ENCODE measurements at regions not wholly inside any gene's neighbourhood (a gene's known extent, or its start where the extent isn't known, plus 50 kb on each side); places are given as distances from the start of the nearest gene placed in this dataset.
"Not testable (repeated sequence)": the region's sequence is repeated elsewhere in the genome, so short reads cannot be mapped to it uniquely, and the experiment has no call there.

DNA sequence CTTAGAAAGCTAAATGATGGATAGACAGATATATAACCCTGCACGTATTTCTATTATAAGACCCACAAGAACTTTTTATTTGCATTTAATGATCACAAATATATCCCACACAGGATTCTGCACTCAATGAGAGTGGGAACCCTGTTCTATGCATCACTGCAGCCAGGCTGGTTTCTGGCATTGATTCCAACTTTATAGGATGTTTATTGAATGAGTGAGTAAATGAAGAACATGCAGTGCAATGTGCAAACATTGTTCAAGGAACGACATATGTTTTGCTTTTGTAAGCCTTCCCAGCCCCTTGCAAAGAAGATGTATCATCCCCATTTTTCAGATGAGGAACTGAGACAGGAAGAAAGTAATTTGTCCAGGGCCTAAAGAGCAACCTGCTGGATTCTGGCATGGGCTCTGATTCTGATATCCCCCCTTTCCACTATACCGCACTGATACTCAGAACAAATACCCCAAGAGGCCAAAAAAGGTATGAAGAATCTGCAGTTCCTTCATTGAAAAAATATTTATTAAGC lies 246.3 kb downstream of the LACC1 start:
- DNase-seq (ENCODE audit: low read depth) = no peak

GRCh38 chr13:44128552-44129001 lies 245.0 kb upstream of the SERP2 start:
- no peak for DNase-seq (ENCODE audit: low read depth)

- DNase-seq (ENCODE audit: low read depth) = no peak
These were observed 244.2 kb upstream of the SERP2 start for GRCh38 chr13:44129418-44129817.

- DNase-seq (ENCODE audit: low read depth) = no peak
These were observed 242.5 kb upstream of the SERP2 start for GRCh38 chr13:44131069-44131614.

- peak; percentile 54 for DNase-seq (ENCODE audit: low read depth)
These were observed 240.9 kb upstream of the SERP2 start for GRCh38 chr13:44132710-44133109.

DNA sequence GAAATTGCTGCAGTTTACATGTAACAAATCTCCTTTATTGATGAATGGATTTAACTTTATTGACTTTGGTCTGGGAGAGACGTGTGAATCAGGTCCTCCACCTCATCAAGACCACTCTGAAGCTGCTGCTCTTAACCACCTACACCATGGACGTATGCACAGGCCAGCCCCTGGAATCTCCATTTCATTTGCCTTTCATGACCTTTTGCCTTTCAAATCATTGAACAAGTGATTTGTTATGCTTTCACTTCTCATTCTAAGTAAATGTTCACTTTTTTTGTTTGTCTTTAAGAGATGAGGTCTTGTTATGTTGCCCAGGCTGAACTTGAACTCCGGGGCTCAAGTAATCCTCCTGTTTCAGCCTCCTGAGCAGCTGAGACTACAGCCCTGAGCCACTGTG lies 240.0 kb upstream of the SERP2 start:
- DNase-seq (ENCODE audit: low read depth) = no peak

DNA sequence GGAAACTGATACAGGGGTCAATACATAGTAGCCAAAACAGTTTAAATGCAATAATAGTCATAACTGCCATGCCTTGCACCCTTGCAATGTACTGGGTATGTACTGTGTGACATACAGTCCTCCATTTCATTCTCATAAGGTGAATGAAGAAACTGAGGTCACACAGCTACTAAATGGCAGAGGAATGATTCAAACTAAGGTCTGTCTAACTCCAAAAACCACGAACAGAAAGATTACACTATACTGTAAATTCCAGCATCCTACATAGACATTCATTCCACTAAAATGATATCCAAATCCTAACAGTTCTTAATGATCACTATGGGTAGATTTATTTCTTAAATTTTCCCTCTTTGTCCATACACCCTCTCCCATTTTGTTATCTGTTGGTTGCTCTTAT lies 238.1 kb upstream of the SERP2 start:
- no peak for DNase-seq (ENCODE audit: low read depth)

GRCh38 chr13:44136696-44137268 lies 236.8 kb upstream of the SERP2 start:
- no peak for DNase-seq (ENCODE audit: low read depth)

GRCh38 chr13:44137466-44137865 lies 236.2 kb upstream of the SERP2 start:
- DNase-seq (ENCODE audit: low read depth) = no peak

DNA sequence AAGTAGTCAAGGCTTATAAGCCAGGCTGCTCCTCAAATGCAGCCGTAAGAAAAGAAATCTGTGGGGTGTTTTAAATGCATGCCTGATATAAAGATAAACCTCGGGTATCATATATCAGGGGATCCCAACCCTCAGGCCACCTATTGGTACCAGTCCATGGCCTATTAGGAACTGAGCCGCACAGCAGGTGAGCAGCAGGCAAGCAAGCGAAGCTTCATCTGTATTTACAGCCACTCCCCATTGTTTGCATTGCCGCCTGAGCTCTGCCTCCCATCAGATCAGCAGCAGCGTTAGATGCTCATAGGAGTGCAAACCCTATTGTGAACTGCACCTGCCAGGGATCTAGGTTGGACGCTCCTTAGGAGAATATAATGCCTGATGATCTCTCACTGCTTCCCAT lies 233.5 kb upstream of the SERP2 start:
- DNase-seq (ENCODE audit: low read depth) = no peak

DNA sequence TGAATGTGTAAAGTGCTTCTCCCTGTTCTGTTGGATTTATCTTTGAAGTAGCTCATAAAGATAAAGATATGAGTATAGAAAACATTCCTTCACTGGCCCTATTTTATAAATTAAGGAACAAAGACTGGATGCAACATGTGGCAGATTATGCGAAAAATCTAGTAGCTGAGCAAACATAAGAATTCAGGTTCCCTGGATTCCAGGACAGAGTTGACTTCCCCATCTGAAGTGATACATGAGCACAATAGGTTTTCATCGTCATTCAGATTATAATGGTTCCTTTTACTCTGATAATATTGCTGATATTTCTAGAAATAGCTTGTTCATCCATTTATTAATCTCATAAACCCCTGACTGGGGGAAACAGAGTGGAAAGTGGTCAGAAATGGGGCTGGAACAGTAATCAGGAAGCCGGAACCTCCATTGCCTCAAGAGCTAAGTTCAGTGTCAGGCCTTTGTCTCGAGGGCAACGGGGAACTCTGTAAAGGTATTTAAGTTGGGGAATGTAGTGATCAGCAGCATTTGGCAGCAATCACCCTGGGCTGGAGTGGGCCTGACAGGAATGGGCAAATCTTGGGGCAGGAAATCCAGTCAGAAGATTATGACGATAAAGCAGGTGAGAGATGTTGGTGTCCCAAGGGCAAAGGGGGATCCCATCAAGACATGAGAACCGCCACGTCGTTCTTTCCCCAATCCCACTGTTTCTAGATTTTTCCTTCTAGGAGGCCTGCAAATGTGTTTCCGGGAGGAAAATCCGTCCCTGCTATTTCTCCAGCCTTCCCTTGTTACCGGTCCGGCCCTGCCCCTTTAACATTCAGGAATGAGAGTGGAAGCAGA lies 232.5 kb upstream of the SERP2 start:
- no peak for DNase-seq (ENCODE audit: low read depth)

GRCh38 chr13:44141725-44142539 lies 231.7 kb upstream of the SERP2 start:
- peak; percentile 92 for DNase-seq (ENCODE audit: low read depth)

GRCh38 chr13:44142540-44142867 lies 231.1 kb upstream of the SERP2 start:
- no peak for DNase-seq (ENCODE audit: low read depth)

DNA sequence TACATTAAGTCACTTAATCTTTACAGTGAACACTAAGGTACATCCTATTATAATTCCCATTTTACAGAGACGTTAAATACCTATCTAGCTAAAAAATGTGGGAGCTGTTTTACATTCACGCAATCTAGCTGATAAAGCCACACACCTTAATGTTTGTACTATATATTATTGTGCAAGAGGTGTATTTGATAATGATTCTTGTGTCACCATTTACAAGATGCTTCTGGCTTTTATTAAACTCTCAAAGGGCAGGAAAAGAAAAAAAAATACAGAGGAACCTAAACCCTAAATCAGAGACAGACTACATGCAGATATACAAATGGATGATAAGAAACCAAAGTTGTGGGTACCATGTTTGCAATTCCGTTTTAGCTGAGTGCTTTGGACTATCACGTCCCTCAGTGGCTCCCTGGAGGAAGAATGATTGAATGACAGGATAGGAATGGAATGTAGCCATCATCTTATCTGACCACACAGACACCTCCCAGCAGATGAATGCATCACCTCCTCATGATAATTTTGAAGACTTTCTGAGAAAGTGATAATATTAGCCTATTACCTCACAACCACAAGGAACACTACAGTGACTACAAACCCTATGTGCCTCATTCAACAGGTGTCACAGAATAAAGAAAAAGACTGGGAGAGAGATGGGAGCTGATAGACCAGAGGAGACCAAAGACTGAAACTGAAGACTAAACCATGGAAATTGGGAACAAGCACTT lies 230.5 kb upstream of the SERP2 start:
- peak; percentile 81 for DNase-seq (ENCODE audit: low read depth)

DNA sequence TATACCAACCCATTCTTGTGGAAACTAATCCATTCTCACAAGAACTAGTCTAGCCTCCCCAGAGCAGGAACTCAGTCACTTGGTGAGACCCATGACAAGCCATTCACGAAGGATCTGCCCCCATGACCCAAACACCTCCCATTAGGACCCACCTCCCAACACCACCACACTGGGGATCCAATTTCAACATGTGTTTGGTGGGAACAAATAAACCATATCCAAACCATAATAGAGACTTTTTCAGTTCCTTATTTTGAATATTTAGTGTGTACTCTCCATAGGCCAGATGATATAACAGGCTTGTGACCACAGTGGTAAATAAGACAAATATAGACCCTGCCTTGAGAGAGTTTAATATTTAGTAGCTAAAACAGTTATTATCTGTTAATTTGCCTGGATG lies 227.5 kb upstream of the SERP2 start:
- no peak for DNase-seq (ENCODE audit: low read depth)

GRCh38 chr13:44147233-44147632 lies 226.4 kb upstream of the SERP2 start:
- no peak for DNase-seq (ENCODE audit: low read depth)

DNA sequence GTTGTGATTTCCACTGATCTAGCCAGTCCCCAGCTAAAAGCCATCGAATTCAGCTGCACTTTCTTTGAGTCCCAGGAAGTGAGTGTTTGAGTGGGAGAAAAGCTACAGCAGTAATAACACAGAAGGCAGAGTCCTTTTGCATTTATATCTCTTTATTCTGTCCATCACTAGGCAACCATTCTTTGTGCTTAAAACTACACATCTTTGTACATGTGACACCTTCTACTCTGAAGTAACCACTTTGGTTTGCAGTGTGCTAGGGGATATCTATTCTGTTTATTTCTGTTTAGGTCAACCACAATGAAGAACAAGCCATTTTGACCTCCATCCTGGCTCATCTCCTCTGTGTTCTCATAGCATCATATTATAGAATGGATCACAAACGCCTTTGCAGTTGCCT lies 226.0 kb upstream of the SERP2 start:
- DNase-seq (ENCODE audit: low read depth) = no peak

- DNase-seq (ENCODE audit: low read depth) = no peak
These were observed 225.3 kb upstream of the SERP2 start for GRCh38 chr13:44148159-44148914.

GRCh38 chr13:44149231-44149630 lies 224.4 kb upstream of the SERP2 start:
- not testable (repeated sequence) for DNase-seq (ENCODE audit: low read depth)

DNA sequence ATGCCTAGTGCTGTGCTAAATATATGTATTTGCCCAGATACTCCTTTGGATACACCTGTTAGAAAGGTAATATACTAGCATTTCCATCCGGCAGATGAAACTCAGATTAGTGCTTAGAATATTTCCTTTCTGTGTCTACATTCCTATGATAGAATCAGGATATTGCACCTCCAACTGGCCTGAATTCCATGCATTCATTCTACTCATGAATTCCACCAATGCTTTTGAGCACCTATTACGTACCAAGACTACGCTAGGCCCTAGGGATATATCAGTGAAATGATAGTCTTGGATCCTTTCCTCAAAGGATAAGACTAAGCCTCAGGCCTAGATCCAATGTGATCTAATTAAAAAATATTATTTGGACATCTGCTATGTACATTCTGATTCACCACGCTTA lies 223.8 kb upstream of the SERP2 start:
- no peak for DNase-seq (ENCODE audit: low read depth)

DNA sequence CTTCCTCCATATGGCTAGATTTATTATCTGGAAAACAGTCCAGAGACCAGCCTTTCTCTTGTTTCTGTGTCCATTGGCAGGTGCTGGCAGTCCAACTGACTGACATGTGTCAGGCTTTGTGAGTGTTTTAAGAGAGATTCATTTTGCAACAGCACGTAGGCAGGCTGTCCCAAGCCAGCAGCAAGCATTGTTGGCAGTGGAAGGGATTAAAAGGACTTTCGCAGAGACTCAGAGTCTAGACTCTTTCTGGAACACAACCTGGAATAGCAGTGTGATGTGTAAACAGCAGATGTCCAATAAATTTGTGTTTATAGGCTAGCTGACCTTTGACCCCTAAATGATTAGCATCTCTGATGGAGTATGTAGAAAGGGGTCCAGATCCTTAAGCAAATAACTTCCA lies 222.2 kb upstream of the SERP2 start:
- DNase-seq (ENCODE audit: low read depth) = no peak

Data from amniotic epithelial cell (primary cell).